ENCODE measurements at regions not wholly inside any gene's neighbourhood (a gene's known extent, or its start where the extent isn't known, plus 50 kb on each side); places are given as distances from the start of the nearest gene placed in this dataset.

GRCh38 chrX:150062292-150063137, 124.2 kb upstream of the EOLA2 start:
- TF ChIP-seq POLR2A (IDR thresholded peaks at IDR 0.05; ENCODE audit: low read length) = no peak
- no peak for TF ChIP-seq GATA1 (IDR thresholded peaks at IDR 0.05; ENCODE audit: low read depth, low read length)

Data from erythroblast (primary cell).